DND-41 (cell line): ENCODE measurements at regions not wholly inside any gene's neighbourhood (a gene's known extent, or its start where the extent isn't known, plus 50 kb on each side); places are given as distances from the start of the nearest gene placed in this dataset.

ENCODE experiments used
- ATAC-seq: fragments of 200-7000 bp; cut with Tn5 transposase; 3 replicates; pipeline ENCODE4 v1.9.1; 2021; ENCODE audit warnings: low read depth; ENCODE audit not compliant: insufficient read depth
- DNase-seq: peaks from one replicate; pipeline ENCODE4 v3.0.0-alpha.2; 2020
- H2AFZ ChIP-seq: 2 replicates; pipeline ENCODE4 v1.6.0; 2012; ENCODE audit warnings: low read depth, low read length
- H3K27ac ChIP-seq: 2 replicates; pipeline ENCODE4 v1.5.1; 2012; ENCODE audit warnings: low read length, inconsistent platforms
- H3K27me3 ChIP-seq: fragments of 200-600 bp; sonication (generic); 2 replicates; pipeline ENCODE4 v1.6.0; 2012; ENCODE audit warnings: low read length, mild to moderate bottlenecking, inconsistent platforms; ENCODE audit not compliant: insufficient read depth, poor library complexity
- H3K36me3 ChIP-seq: 2 replicates; pipeline ENCODE4 v1.5.1; 2012; ENCODE audit warnings: low read length, inconsistent platforms; ENCODE audit not compliant: insufficient read depth
- H3K4me1 ChIP-seq: 2 replicates; pipeline ENCODE4 v1.5.1; 2012; ENCODE audit warnings: mild to moderate bottlenecking, low read length; ENCODE audit not compliant: insufficient read depth
- H3K4me2 ChIP-seq: 2 replicates; pipeline ENCODE4 v1.6.0; 2012; ENCODE audit warnings: mild to moderate bottlenecking, moderate library complexity, low read length, inconsistent platforms; ENCODE audit not compliant: insufficient read depth
- H3K4me3 ChIP-seq, 2 experiments: fragments of 200-600 bp in 1 of 2; shearing (Covaris generic) in 1 of 2; 2 replicates each; pipeline ENCODE4 v1.5.1; 2012 to 2016; ENCODE audit warnings: inconsistent platforms in 2 of 2, low read length in 2 of 2, mild to moderate bottlenecking in 2 of 2, low read depth in 1 of 2, moderate library complexity in 1 of 2
- H3K79me2 ChIP-seq: 2 replicates; pipeline ENCODE4 v1.6.0; 2012; ENCODE audit warnings: low read length, inconsistent platforms; ENCODE audit not compliant: insufficient read depth
- H3K9ac ChIP-seq: 2 replicates; pipeline ENCODE4 v1.6.0; 2012; ENCODE audit warnings: low read depth, mild to moderate bottlenecking, inconsistent platforms, low read length, moderate library complexity
- H3K9me3 ChIP-seq: 2 replicates; pipeline ENCODE4 v1.5.1; 2012; ENCODE audit warnings: low read length, moderate library complexity, mild to moderate bottlenecking, inconsistent platforms; ENCODE audit not compliant: insufficient read depth, severe bottlenecking
- H4K20me1 ChIP-seq: 2 replicates; pipeline ENCODE4 v1.6.0; 2012; ENCODE audit warnings: low read length; ENCODE audit not compliant: insufficient read depth
- EZH2 ChIP-seq: IDR thresholded peaks from 3 replicates; pipeline ENCODE4 v1.6.1; 2012; ENCODE audit warnings: borderline replicate concordance, low read depth, mild to moderate bottlenecking, moderate library complexity, low read length, inconsistent platforms; ENCODE audit not compliant: severe bottlenecking
- TF ChIP-seq, protein P1 (sequence below): IDR thresholded peaks from 2 replicates; pipeline ENCODE4 v1.5.1; 2012; ENCODE audit warnings: borderline replicate concordance, low read length, moderate library complexity, mild to moderate bottlenecking; ENCODE audit not compliant: poor library complexity, severe bottlenecking; ENCODE audit errors: extremely low read depth

GRCh38 chr4:8736090-8736825, 135.4 kb downstream of the HMX1 start:
- DNase-seq = no peak
- no peak for ATAC-seq
- no peaks in the 10 kb centered on the region for H3K9me3 ChIP-seq

GRCh38 chr4:8735236-8736089, 136.2 kb downstream of the HMX1 start:
- no peaks in the 10 kb centered on the region for H3K79me2 ChIP-seq
- DNase-seq (no peak), ATAC-seq (no peak)
- no peaks in the 10 kb centered on the region for H3K36me3 ChIP-seq
- no peak for TF ChIP-seq EZH2
- TF ChIP-seq, protein P1, sequence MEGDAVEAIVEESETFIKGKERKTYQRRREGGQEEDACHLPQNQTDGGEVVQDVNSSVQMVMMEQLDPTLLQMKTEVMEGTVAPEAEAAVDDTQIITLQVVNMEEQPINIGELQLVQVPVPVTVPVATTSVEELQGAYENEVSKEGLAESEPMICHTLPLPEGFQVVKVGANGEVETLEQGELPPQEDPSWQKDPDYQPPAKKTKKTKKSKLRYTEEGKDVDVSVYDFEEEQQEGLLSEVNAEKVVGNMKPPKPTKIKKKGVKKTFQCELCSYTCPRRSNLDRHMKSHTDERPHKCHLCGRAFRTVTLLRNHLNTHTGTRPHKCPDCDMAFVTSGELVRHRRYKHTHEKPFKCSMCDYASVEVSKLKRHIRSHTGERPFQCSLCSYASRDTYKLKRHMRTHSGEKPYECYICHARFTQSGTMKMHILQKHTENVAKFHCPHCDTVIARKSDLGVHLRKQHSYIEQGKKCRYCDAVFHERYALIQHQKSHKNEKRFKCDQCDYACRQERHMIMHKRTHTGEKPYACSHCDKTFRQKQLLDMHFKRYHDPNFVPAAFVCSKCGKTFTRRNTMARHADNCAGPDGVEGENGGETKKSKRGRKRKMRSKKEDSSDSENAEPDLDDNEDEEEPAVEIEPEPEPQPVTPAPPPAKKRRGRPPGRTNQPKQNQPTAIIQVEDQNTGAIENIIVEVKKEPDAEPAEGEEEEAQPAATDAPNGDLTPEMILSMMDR = no peak
- H2AFZ ChIP-seq = no peak overlapping the region
- H3K27me3 ChIP-seq = no peaks in the 10 kb centered on the region
- H4K20me1 ChIP-seq = no peaks in the 10 kb centered on the region
- H3K4me3 ChIP-seq = no peak overlapping the region
- no peaks in the 10 kb centered on the region for H3K4me1 ChIP-seq
- no peak overlapping the region for H3K27ac ChIP-seq
- no peak overlapping the region for H3K9ac ChIP-seq
- no peak overlapping the region for H3K4me2 ChIP-seq
- no peaks in the 10 kb centered on the region for H3K9me3 ChIP-seq

More at GRCh38 chr4:8736090-8736825, 135.4 kb downstream of the HMX1 start:
- no peaks in the 10 kb centered on the region for H4K20me1 ChIP-seq
- H3K79me2 ChIP-seq = no peaks in the 10 kb centered on the region
- no peak overlapping the region for H3K27ac ChIP-seq
- no peak overlapping the region for H2AFZ ChIP-seq
- TF ChIP-seq, protein P1 = no peak
- H3K4me3 ChIP-seq = no peak overlapping the region
- H3K4me2 ChIP-seq = no peak overlapping the region
- no peaks in the 10 kb centered on the region for H3K27me3 ChIP-seq
- H3K9ac ChIP-seq = no peak overlapping the region
- H3K4me1 ChIP-seq = no peaks in the 10 kb centered on the region
- no peaks in the 10 kb centered on the region for H3K36me3 ChIP-seq

- Histone ChIP-seq H3K27ac (no peak overlapping the region), H3K4me3 (no peak overlapping the region), H4K20me1 (no peaks in the 10 kb centered on the region; the same call in 1 of the 2 replicates), H3K4me2 (no peak overlapping the region), H3K79me2 (no peaks in the 10 kb centered on the region), H3K9ac (no peak overlapping the region), H3K36me3 (no peaks in the 10 kb centered on the region), H3K4me1 (no peaks in the 10 kb centered on the region), H2AFZ (no peak overlapping the region), H3K27me3 (no peaks in the 10 kb centered on the region), H3K9me3 (no peaks in the 10 kb centered on the region)
- no peak for ATAC-seq
- TF ChIP-seq EZH2 = no peak
- no peak for DNase-seq
Observed at GRCh38 chr4:8732681-8733243, 138.9 kb downstream of the HMX1 start.

GRCh38 chr4:8732092-8732491, 139.5 kb downstream of the CPZ start:
- no peak overlapping the region for H3K4me2 ChIP-seq
- ATAC-seq = no peak

More at GRCh38 chr4:8732092-8732491, 139.5 kb downstream of the CPZ start:
- no peaks in the 10 kb centered on the region; the same call in 1 of the 2 replicates for H4K20me1 ChIP-seq
- H3K27me3 ChIP-seq = no peaks in the 10 kb centered on the region
- no peak for TF ChIP-seq EZH2
- TF ChIP-seq, protein P1 = no peak
- no peaks in the 10 kb centered on the region for H3K79me2 ChIP-seq
- H2AFZ ChIP-seq = no peak overlapping the region
- H3K4me3 ChIP-seq = no peak overlapping the region
- H3K36me3 ChIP-seq = no peaks in the 10 kb centered on the region
- H3K9me3 ChIP-seq = no peaks in the 10 kb centered on the region
- DNase-seq = no peak
- H3K9ac ChIP-seq = no peak overlapping the region
- no peak overlapping the region for H3K27ac ChIP-seq
- no peaks in the 10 kb centered on the region for H3K4me1 ChIP-seq
